ENCODE measurements at regions not wholly inside any gene's neighbourhood (a gene's known extent, or its start where the extent isn't known, plus 50 kb on each side); places are given as distances from the start of the nearest gene placed in this dataset.

GRCh38 chr15:99486371-99487336 lies 79.1 kb upstream of the MEF2A start:
- Histone ChIP-seq H3K9ac (ENCODE audit: low read length) (no peak overlapping the region), H3K27ac (ENCODE audit: low read length) (no peak overlapping the region), H3K79me2 (ENCODE audit: low read length) (no peaks in the 10 kb centered on the region), H3K4me1 (ENCODE audit: low read length) (no peaks in the 10 kb centered on the region), H3F3A (ENCODE audit: insufficient read depth, low read length) (no peaks in the 10 kb centered on the region), H2AFZ (ENCODE audit: low read length) (no peak overlapping the region), H3K9me3 (replicated peaks; ENCODE audit: insufficient read depth, low read length) (no peaks in the 10 kb centered on the region), H3K4me2 (ENCODE audit: low read depth, low read length) (no peak overlapping the region), H3K9me2 (replicated peaks; ENCODE audit: insufficient read depth, low read length) (no peaks in the 10 kb centered on the region), H3K4me3 (ENCODE audit: low read length) (no peak overlapping the region), H3K36me3 (replicated peaks; ENCODE audit: insufficient read depth, low read length) (no peaks in the 10 kb centered on the region), H4K20me1 (ENCODE audit: insufficient read depth, low read length) (no peaks in the 10 kb centered on the region), H3K27me3 (replicated peaks; ENCODE audit: insufficient read depth, low read length) (no peaks in the 10 kb centered on the region)
- no peak for TF ChIP-seq CTCF (IDR thresholded peaks at IDR 0.05; ENCODE audit: low read length)
- TF ChIP-seq EZH2 (optimal IDR thresholded peaks at IDR 0.05; ENCODE audit: low read depth, low read length), result no peak
- no peak for TF ChIP-seq EZH2phosphoT487 (IDR thresholded peaks at IDR 0.05; ENCODE audit: low read length)
- DNase-seq, result no peak

GRCh38 chr15:99487337-99487730 lies 78.5 kb upstream of the MEF2A start:
- H3F3A ChIP-seq (ENCODE audit: insufficient read depth, low read length), result no peaks in the 10 kb centered on the region
- H2AFZ ChIP-seq (ENCODE audit: low read length), result no peak overlapping the region
- no peaks in the 10 kb centered on the region for H4K20me1 ChIP-seq (ENCODE audit: insufficient read depth, low read length)
- no peaks in the 10 kb centered on the region for H3K4me1 ChIP-seq (ENCODE audit: low read length)
- no peak overlapping the region for H3K4me2 ChIP-seq (ENCODE audit: low read depth, low read length)
- H3K4me3 ChIP-seq (ENCODE audit: low read length), result no peak overlapping the region
- no peak overlapping the region for H3K27ac ChIP-seq (ENCODE audit: low read length)
- H3K36me3 ChIP-seq (replicated peaks; ENCODE audit: insufficient read depth, low read length), result no peaks in the 10 kb centered on the region
- TF ChIP-seq CTCF (IDR thresholded peaks at IDR 0.05; ENCODE audit: low read length) (no peak), EZH2 (optimal IDR thresholded peaks at IDR 0.05; ENCODE audit: low read depth, low read length) (no peak), EZH2phosphoT487 (IDR thresholded peaks at IDR 0.05; ENCODE audit: low read length) (no peak)
- H3K9ac ChIP-seq (ENCODE audit: low read length), result no peak overlapping the region
- no peaks in the 10 kb centered on the region for H3K9me2 ChIP-seq (replicated peaks; ENCODE audit: insufficient read depth, low read length)
- no peaks in the 10 kb centered on the region for H3K27me3 ChIP-seq (replicated peaks; ENCODE audit: insufficient read depth, low read length)
- no peaks in the 10 kb centered on the region for H3K79me2 ChIP-seq (ENCODE audit: low read length)
- no peak for DNase-seq
- H3K9me3 ChIP-seq (replicated peaks; ENCODE audit: insufficient read depth, low read length), result no peaks in the 10 kb centered on the region

GRCh38 chr15:99492275-99492674 lies 73.5 kb upstream of the MEF2A start:
- H3K36me3 ChIP-seq (replicated peaks; ENCODE audit: insufficient read depth, low read length), result no peaks in the 10 kb centered on the region
- TF ChIP-seq EZH2 (optimal IDR thresholded peaks at IDR 0.05; ENCODE audit: low read depth, low read length) (no peak), CTCF (IDR thresholded peaks at IDR 0.05; ENCODE audit: low read length) (no peak), EZH2phosphoT487 (IDR thresholded peaks at IDR 0.05; ENCODE audit: low read length) (no peak)

More at GRCh38 chr15:99492275-99492674, 73.5 kb upstream of the MEF2A start:
- H3K4me1 ChIP-seq (ENCODE audit: low read length), result no peaks in the 10 kb centered on the region
- H3K9me3 ChIP-seq (replicated peaks; ENCODE audit: insufficient read depth, low read length), result no peaks in the 10 kb centered on the region
- no peak overlapping the region for H3K9ac ChIP-seq (ENCODE audit: low read length)
- H3F3A ChIP-seq (ENCODE audit: insufficient read depth, low read length), result no peaks in the 10 kb centered on the region
- H3K27ac ChIP-seq (ENCODE audit: low read length), result no peak overlapping the region
- no peaks in the 10 kb centered on the region for H3K27me3 ChIP-seq (replicated peaks; ENCODE audit: insufficient read depth, low read length)
- no peak overlapping the region for H3K4me2 ChIP-seq (ENCODE audit: low read depth, low read length)
- H3K79me2 ChIP-seq (ENCODE audit: low read length), result no peaks in the 10 kb centered on the region
- no peaks in the 10 kb centered on the region for H4K20me1 ChIP-seq (ENCODE audit: insufficient read depth, low read length)
- H3K4me3 ChIP-seq (ENCODE audit: low read length), result no peak overlapping the region
- H2AFZ ChIP-seq (ENCODE audit: low read length), result no peak overlapping the region
- no peaks in the 10 kb centered on the region for H3K9me2 ChIP-seq (replicated peaks; ENCODE audit: insufficient read depth, low read length)
- no peak for DNase-seq

Measured in MM.1S (cell line).